ENCODE measurements at regions not wholly inside any gene's neighbourhood (a gene's known extent, or its start where the extent isn't known, plus 50 kb on each side); places are given as distances from the start of the nearest gene placed in this dataset.
A peak's percentile ranks its signal among the peaks of the same experiment; 100 is the strongest.

- H3K27me3 ChIP-seq (replicated peaks), result no peaks in the 10 kb centered on the region
Measured at GRCh38 chr7:119172043-119172442, 947.5 kb downstream of the ANKRD7 start.

GRCh38 chr7:119175911-119176627, 951.6 kb downstream of the ANKRD7 start:
- no peak overlapping the region for H3K4me3 ChIP-seq (ENCODE audit: low read depth, low read length)
- H3K36me3 ChIP-seq (replicated peaks), result no peaks in the 10 kb centered on the region
- DNase-seq, result peak; percentile 65

More at GRCh38 chr7:119172043-119172442, 947.5 kb downstream of the ANKRD7 start:
- in situ Hi-C loops (cut with HindIII; ENCODE audit: low pct_ligation_motif_present, low sequenced_read_pairs), result no loop called here
- no peak overlapping the region for H3K27ac ChIP-seq
- no peak for DNase-seq
- H3K36me3 ChIP-seq (replicated peaks), result no peaks in the 10 kb centered on the region
- TF ChIP-seq CTCF (IDR thresholded peaks at IDR 0.05; ENCODE audit: low read depth, low read length, missing control alignments), result no peak
- H3K4me3 ChIP-seq (ENCODE audit: low read depth, low read length), result no peak overlapping the region

GRCh38 chr7:119177863-119178262, 953.4 kb downstream of the ANKRD7 start:
- H3K36me3 ChIP-seq (replicated peaks), result no peaks in the 10 kb centered on the region
- no peak for TF ChIP-seq CTCF (IDR thresholded peaks at IDR 0.05; ENCODE audit: low read depth, low read length, missing control alignments)
- in situ Hi-C loops (cut with HindIII; ENCODE audit: low pct_ligation_motif_present, low sequenced_read_pairs), result no loop called here
- H3K27ac ChIP-seq, result no peak overlapping the region
- H3K4me3 ChIP-seq (ENCODE audit: low read depth, low read length), result no peak overlapping the region
- no peaks in the 10 kb centered on the region for H3K27me3 ChIP-seq (replicated peaks)
- DNase-seq, result no peak

More at GRCh38 chr7:119175911-119176627, 951.6 kb downstream of the ANKRD7 start:
- no peak overlapping the region for H3K27ac ChIP-seq
- H3K27me3 ChIP-seq (replicated peaks), result no peaks in the 10 kb centered on the region
- in situ Hi-C loops (cut with HindIII; ENCODE audit: low pct_ligation_motif_present, low sequenced_read_pairs), result no loop called here
- TF ChIP-seq CTCF (IDR thresholded peaks at IDR 0.05; ENCODE audit: low read depth, low read length, missing control alignments), result peak; percentile 84

- DNase-seq, result no peak
- no peaks in the 10 kb centered on the region for H3K27me3 ChIP-seq (replicated peaks)
- no peaks in the 10 kb centered on the region for H3K36me3 ChIP-seq (replicated peaks)
- TF ChIP-seq CTCF (IDR thresholded peaks at IDR 0.05; ENCODE audit: low read depth, low read length, missing control alignments), result no peak
- in situ Hi-C loops (cut with HindIII; ENCODE audit: low pct_ligation_motif_present, low sequenced_read_pairs), result no loop called here
- no peak overlapping the region for H3K4me3 ChIP-seq (ENCODE audit: low read depth, low read length)
- no peak overlapping the region for H3K27ac ChIP-seq
Measured at GRCh38 chr7:119184124-119184788, 959.8 kb downstream of the ANKRD7 start.

GRCh38 chr7:119196183-119196582, 971.7 kb downstream of the ANKRD7 start:
- TF ChIP-seq CTCF (IDR thresholded peaks at IDR 0.05; ENCODE audit: low read depth, low read length, missing control alignments), result no peak
- peak; percentile 13 for DNase-seq
- H3K36me3 ChIP-seq (replicated peaks), result no peaks in the 10 kb centered on the region
- H3K27ac ChIP-seq, result no peak overlapping the region
- in situ Hi-C loops (cut with HindIII; ENCODE audit: low pct_ligation_motif_present, low sequenced_read_pairs), result no loop called here
- H3K27me3 ChIP-seq (replicated peaks), result no peaks in the 10 kb centered on the region
- H3K4me3 ChIP-seq (ENCODE audit: low read depth, low read length), result no peak overlapping the region

Data from brain microvascular endothelial cell (primary cell).